Stimulated activated CD8-positive, alpha-beta memory T cell treated with anti-CD3 and anti-CD28 coated beads, Interleukin-7, amount 100 ng/mL, for 4 hours (primary cell): ENCODE measurements at regions not wholly inside any gene's neighbourhood (a gene's known extent, or its start where the extent isn't known, plus 50 kb on each side); places are given as distances from the start of the nearest gene placed in this dataset.

Experiments used
- DNase-seq, 2 donors: peaks; one replicate each; pipeline ENCODE4 v3.0.0-alpha.2; 2020; ENCODE audit warnings: low read depth in 2 of 2

DNA sequence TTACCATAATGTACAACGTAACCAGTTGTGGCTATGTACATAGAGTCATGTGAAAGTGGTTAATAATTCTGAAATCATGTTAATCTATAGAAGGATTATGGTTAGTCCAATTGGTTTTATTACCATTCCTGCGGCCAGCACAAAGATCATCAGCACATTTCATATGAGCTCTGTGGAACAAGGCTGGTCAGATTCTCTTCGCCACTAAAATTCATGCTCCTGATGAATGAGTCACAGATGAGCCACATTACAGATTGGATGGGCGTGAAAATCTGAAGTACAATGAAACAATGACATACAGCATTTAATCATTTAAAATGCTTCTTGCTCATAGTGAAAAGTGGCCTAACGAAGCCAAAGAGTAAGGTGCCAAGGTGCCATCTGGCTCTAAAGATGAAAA is 716.2 kb upstream of the PHF14 start:
- DNase-seq, result no peak

DNA sequence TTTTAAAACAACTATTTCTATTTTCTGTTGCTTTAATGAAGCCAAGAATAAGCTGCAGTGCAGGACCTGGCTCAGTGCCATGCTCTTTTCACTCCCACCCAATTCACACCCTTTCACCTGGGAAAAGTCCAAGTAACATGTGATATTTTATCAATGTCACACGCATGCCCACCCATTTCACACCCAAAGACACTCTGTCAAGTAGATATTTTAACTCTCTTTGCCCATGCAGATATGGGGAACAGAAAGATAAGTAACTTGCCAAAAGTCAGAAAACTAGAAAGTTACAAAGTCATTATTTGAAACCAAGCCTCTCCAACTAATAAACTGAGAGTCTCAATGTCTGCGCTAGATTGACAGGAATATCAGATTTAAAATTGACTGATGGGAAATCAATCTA is 706.7 kb upstream of the PHF14 start:
- no peak for DNase-seq

DNA sequence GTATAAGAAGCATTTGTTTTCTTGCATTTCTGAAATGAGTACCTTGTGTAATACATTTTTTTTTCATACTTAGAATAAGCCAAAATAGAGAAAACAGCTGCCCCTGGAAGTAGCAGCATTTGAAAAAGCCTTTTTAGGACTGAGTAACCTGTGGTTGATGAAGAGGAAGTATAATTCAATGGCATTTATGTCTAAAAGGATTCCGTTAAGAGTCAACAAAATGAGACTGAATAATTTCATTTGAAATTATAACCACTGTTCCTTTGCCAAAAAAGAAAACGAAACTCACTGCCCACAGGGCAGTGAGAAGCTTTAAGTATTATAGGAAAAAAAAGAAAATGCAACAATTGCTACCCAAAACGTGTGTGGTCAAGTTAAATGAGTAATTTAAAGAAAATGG is 705.6 kb upstream of the PHF14 start:
- no peak for DNase-seq

DNA sequence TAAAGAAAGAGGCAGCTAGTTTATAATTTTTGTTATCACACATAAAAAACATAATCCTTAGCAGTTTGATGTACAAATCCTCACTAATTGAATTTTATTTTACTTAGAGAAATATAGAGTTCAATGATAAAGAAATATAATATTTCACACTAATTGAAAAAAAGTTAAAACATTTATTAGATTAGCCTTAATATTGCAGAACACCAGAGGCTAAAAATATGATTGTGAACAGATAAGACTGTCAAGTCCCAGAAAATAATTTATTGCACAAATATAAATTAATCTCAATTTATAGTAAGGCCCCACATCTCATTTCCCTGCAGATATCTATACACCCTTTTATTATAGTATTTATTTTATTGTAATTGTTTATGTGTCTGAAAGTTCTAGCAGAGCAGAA is 690.8 kb upstream of the PHF14 start:
- no peak for DNase-seq

DNA sequence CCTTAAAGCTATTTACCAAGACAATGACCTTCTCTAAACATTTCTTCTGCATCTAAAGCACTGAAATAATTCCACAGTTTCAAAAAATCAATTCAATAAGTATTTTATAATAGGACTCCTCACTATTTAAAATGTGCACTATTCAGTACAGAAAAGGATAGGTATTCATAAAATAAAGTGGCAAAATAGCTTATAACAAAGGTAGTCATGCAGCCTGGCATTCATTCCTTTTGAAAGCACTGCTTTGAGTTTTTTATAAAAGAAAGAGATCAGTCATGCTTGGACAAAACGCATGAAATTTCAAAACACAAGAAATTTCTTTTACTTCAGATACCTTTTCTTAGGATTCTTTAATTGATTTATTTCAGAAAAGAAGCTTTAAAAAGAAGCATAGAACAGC is 689.7 kb upstream of the PHF14 start:
- DNase-seq, result no peak

DNA sequence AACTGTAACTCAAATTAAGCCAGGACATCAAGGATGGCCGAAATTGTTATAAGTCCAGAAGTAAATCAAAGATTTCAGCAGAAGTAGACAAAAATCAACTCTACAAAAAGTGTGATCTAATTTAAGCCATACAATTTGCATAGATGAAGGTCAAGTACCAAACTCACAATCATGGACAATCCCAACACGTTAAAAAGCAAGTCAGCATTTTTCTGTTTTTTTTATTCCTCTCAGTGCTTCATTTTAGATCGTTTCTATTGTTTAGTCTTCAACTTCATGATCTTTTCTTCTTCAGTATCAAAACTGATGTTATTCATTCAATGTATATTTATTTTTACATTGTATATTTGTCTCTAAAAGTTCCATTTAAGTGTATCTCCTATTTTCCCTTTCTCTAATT is 674.3 kb upstream of the PHF14 start:
- no peak for DNase-seq

DNA sequence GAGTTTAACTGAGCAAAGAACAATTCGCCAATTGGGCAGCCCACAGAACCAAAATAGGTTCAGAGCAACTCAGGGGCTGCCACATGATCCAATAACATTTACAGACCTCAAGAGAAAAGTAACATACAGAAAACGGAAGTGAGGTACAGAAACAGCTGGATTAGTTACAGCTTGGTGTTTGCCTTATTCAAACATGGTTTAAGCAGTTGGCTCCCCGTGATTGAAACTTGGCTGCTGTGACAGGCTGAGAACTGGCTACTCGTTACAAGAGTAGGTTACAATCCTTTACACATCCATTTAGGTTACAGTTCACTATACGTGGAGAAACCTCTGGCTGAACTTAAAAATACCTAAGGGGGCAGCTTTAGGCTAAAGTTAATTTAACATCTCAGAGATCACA is 673.1 kb upstream of the PHF14 start:
- DNase-seq, result no peak

DNA sequence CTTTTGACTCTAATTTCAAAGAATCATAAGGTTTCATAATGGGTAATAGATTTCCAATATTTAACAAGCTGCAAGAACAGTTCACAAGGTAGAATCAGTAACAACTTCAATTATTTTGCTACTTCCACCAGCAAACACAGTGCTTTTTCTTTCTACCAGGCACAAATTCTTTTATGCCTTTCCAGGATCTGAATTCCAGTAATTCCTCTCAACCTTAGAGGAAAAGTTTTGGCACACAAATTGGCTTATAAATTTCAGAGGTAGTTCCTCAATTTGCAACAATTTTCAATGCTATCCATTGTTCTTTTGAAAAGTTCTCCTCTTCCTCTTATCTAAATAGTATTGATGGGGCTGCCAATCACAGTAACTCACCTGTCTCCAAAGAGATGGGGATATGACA is 665.4 kb upstream of the PHF14 start:
- DNase-seq, result no peak

DNA sequence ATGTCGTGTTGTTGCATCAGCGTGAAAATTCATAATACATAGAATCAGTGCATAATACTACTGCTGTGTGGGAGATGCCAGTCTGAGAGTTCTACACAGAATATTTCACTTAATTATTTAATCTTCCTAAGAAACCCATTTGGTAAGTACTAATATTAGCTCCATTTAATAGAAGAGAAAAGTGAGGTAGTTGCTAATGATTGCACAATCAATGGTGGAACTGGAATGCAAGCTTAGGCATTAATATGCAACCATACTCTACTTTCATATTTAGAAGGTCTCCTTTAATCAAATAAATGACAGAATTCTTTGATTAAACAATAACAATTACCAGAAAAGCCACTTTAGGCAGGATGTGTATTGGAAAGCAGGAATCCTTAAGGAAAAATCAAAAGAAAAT is 660.7 kb upstream of the PHF14 start:
- no peak for DNase-seq

DNA sequence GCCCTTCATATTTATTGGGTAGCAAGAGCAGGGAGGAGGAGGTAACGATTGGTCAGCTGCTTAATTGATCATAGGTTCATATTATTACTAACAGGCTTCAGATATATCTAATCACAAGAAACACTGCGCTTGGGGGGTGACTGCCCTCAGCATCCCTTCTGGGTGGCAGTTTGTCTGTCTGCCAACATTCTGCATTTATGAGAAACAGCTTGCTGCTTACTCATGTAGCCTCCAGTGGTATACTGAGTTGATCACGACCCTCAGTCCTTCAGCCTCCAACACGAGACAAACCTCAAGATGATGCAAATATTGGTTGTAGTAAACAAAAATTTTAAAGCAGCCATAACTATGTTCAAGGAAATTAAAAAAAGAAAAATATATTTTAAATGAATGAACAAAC is 657.8 kb upstream of the PHF14 start:
- DNase-seq, result no peak

DNA sequence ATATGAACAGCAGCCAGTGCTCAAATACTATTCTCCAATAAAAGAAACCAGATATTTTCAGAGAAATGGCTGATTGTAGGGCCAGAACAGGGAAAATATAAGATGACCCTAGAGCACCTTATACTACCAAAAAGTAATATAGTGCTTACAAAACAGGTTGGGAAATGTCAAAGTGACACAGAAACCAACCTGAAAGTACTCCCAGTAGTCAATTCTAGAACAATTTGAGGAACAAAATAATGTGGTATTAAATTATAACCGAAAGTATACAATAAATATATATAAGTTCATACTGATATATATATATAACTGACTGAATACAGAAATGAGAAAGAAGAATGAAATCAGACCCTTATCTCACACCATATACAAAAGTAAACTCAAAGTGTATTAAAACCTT is 657.2 kb upstream of the PHF14 start:
- no peak for DNase-seq

DNA sequence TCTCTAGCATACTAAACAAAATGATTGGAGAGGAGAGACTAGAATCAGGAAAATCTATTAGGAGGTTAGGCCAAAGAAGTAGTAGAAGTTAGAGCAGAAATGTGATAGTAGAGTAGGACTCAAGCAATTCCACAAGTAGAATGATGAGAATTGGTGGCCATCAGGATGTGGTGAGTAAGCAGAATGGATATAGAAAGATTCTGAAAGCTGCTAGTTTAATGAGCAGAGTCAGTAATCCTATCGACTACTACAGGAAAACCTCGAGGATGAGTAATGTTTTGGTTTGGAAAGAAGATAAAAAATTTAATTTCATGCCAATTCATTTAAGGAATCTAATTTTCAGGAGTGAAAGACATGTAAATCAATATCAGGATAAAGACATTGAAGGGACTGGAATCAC is 648.3 kb upstream of the PHF14 start:
- DNase-seq, result no peak

DNA sequence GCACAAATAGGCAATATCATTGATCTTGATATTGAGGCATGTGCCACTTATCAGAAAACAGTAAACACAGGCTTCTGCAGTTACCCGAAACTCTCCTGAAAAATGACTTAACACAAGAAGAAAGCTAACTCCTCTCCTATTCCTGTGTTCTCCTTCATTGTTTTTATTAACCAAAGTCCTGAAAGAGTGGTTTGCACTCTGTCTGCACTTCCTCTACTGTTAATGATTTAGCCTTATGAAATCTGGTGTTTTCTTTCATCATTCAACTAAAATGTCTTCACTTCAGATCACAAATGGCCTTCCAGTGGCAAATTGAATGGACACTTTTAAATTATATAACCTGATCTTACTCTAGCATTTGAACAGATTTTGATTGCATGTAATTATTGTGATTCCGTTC is 630.6 kb upstream of the PHF14 start:
- no peak for DNase-seq

DNA sequence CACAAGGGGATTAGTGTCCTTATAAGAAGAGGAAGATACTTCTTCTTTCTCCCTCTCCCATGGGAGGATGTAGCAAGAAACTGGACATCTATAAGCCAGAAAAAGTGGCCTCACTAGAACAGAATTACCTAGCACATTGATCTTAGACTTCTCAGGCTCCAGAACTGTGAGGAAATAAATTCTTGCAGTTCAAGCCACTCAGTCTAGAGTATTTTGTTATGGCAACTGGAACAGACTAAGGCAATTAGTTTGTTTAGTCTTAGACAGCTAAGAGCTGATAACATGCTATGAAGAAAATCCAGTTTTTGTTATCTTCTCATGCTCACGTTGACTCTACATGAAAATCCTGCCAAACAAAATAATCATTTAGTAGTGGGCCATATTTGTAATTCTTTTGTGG is 627.6 kb upstream of the PHF14 start:
- no peak for DNase-seq

DNA sequence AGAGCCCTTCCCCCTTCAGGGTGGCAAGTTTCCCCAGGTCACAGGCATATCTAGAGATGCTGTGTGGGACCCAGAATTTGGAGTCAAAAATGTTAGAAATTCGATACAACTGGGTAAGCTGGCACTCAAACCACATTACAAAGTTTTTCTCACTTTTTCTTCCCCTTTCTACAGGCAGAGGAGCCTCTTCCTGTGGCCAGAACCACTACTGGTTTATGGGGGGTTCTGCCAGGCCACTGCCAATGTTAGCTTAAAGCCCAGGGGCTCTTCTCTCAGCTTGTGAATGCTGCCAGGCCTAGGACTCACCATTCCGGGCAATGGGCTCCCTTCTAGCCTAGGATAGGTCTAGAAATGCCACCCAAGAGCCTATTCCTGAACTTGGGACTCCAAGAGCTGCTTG is 617.9 kb upstream of the PHF14 start:
- no peak for DNase-seq

DNA sequence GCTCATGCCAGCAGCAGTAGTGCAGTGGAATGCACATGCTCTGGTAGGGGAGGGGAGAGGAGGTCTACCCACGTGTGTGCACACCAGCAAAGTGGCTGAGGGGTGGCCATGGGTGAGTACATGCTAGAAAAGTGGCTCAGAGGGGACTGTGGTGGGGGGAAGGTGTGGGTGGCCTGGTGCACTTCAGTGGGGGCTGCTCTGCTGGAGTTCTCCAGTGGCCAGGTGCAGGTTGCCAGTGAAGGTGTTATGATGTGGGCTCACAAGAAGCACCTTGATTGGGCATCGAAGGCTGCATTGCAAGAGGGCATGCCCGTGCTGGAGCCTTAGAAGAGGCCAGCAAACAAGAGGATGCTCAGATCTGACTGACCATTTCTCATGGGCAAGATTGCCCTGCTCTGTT is 613.6 kb upstream of the PHF14 start:
- no peak for DNase-seq

DNA sequence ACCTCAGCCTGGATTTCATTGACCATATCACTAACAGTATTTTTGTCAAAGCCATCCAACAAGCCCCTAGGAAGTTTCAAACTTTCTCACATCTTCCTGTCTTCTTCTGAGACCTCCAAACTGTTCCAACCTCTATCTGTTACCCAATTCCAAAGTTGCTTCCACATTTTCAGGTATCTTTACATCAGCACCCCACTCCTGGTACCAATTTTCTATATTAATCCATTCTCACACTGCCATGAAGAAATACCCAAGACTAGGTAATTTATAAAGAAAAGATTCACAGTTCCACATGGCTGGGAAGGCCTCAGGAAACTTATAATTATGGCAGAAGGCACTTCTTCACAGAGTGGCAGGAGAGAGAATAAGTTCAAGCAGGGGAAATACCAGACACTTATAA is 571.9 kb upstream of the PHF14 start:
- no peak for DNase-seq

DNA sequence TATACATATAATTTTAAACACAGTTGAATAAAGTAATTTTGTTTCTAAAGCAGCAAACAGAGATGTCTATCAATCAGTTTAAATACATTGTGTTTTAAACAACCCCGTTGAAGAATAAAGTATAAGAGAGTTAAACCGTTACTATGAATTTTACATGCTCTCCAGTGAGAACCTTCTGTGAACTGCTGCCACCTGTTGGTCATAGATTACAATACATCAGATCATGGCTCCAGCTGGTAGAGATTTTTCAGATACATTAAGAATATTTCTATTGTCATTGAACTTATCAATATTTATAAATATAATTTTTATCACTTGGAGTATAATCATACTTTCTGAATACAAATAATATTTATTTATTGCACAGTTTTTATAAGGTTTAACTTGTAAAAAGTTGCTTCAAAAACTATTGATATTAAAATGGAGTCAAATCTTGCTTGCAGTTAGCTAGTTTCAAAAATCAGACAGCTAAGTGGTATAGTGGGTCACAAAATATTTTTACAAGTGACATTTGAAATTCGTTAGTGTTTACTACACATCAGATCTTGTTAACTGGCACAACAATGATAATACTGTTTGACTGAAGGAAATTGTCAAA is 561.2 kb upstream of the PHF14 start:
- no peak for DNase-seq

DNA sequence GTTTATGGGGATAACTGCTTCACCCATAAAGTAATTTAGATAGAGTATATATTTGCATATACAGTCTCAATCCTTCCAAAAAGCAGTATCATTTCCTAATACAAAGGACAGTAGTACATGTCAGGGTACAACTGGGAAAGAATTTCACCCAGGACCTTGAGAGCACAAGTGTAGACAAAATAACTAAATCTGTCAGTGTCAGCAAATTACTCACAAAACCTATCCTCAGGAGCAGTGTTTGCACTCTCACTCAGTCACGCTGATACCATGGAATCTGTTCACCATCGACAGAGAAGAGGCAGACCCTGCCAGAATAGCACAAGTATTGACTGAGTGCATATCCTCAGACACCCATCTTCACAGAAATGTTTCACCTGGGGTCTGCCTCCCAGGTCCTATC is 554.7 kb upstream of the PHF14 start:
- no peak for DNase-seq

DNA sequence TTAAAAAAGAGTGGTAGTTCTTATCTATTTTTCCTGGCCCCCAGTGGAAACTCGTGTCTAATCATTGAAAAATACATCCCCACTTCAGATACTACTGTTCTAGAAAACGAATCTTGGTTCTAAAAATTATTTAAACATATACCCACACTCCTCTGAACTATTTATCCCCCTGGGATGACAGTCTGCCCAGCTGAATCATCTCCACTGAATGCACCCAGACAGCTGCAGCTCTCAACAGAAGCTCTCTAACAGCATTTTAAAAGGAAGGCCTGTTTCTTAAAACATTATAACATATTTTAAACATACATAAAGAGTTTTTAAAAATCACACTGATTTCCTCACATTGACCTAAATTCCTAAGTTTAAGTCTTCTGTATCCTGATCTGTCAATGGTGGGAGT is 544.6 kb upstream of the PHF14 start:
- no peak for DNase-seq

DNA sequence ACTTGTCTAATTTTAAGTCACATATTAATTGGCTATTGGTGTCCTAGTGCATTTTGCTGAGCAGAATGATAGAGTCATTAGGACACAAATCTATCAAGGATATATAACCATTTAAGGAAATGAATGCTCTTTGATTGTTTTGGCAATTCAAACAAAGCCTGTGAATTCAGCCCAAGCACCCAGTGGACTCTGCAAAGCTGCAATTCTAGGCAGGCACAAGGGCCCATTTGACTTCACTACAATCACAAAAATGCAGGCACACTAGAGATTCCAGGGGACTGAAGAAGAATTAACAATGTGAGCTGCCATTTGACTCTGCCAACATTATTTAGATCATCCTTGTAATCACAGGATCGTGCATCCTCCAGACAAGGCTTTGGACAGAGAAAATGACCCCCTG is 544.2 kb upstream of the PHF14 start:
- no peak for DNase-seq

DNA sequence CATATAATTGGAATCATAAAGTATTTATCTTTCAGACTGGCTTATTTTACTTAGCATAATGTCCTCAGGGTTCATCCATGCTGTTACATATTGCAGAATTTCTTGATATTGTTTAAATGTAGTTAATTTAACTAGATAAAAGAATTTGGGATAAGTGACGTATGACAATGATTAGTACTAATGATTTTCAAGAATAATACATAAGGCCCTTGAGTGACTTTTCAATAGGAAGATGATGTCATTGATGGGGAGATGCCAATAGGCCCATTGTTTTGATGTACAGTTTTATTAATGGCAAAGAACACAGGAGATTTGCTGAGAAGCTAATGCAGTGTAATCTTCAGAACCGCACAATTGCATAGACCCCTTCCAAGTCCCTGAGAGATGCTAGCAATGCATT is 537.4 kb upstream of the PHF14 start:
- DNase-seq, result no peak

DNA sequence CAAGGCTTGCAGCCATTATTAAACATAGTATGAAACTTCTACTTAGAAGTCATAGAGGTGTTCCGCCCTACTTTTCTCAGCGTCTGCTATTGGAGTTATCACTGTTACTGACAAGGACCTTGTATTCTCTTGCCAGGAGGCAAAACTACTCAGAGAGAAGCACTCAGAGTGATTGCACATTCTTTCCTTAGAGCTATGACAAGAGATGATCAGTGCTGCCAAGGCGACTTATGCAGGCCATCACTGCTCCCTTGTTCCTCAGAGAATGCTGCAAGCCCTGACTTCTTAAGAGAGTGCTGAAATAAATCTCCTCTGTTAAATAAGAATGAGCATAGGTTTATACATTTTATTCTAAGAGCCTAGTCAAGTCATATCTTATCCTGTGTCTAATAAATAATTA is 534.6 kb upstream of the PHF14 start:
- DNase-seq, result no peak

DNA sequence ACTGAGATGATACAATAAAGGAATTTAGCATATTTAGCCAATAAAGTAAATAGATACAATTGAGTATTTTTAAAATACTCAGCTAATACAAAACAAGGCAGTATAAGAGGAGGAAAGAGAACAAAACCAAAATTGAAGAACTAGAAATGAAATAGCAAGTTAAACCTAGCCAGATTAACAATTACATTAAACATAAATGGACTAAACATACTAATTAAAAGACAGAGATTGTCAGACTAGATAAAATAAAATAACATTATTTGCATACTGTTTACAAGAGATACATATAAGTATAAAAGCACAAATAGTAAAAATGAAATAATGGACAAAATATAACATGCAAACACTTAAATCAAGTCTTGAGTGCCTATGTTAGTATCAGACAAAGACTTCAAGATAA is 517.7 kb upstream of the PHF14 start:
- no peak for DNase-seq

DNA sequence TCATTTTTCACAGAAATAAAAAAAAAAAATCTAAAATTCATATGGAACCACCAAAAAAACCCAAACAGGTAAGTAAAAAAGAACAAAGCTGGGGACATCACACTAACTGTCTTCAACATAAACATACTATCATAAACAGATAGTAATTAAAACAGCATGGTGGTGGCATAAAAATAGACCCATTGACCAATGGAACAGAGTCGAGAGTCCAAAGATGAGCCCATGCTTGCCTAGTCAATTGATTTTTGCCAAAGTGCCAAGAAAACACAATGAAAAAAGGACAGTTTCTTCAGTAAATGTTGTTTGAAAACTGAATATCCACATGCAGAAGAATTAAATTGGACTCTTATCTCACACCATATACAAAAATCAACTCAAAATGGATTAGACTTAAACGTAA is 513.2 kb upstream of the PHF14 start:
- no peak for DNase-seq
